ENCODE measurements at regions not wholly inside any gene's neighbourhood (a gene's known extent, or its start where the extent isn't known, plus 50 kb on each side); places are given as distances from the start of the nearest gene placed in this dataset.

DNA sequence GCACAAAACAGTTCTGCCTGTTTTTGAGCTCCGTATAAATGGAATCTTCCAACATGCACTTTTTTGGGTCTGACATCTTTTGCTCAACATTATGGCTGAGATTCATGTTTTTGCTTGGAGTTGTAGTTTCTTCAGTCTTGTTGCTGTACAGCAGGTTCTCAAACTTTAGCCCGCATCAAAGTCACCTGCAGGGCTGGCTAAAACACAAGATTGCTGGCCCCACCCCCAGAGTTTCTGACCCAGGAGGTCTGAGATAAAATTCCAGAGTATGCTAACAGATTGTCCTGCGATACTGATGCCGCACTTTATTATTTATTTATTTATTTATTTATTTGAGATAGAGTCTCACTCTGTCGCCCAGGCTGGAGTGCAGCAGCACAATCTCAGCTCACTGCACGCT is 79.8 kb upstream of the WASF3 start:
- H3K4me3 ChIP-seq (ENCODE audit: low read depth, low read length), result no peak overlapping the region
- no peak for TF ChIP-seq POLR2A (IDR thresholded peaks at IDR 0.05; ENCODE audit: extremely low read depth, insufficient read length)
- no peak for TF ChIP-seq MYC (IDR thresholded peaks at IDR 0.05; ENCODE audit: low read depth, low read length)
- TF ChIP-seq, protein P1, sequence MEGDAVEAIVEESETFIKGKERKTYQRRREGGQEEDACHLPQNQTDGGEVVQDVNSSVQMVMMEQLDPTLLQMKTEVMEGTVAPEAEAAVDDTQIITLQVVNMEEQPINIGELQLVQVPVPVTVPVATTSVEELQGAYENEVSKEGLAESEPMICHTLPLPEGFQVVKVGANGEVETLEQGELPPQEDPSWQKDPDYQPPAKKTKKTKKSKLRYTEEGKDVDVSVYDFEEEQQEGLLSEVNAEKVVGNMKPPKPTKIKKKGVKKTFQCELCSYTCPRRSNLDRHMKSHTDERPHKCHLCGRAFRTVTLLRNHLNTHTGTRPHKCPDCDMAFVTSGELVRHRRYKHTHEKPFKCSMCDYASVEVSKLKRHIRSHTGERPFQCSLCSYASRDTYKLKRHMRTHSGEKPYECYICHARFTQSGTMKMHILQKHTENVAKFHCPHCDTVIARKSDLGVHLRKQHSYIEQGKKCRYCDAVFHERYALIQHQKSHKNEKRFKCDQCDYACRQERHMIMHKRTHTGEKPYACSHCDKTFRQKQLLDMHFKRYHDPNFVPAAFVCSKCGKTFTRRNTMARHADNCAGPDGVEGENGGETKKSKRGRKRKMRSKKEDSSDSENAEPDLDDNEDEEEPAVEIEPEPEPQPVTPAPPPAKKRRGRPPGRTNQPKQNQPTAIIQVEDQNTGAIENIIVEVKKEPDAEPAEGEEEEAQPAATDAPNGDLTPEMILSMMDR (IDR thresholded peaks at IDR 0.05; ENCODE audit: low read depth, low read length), result no peak
- TF ChIP-seq, protein P2, sequence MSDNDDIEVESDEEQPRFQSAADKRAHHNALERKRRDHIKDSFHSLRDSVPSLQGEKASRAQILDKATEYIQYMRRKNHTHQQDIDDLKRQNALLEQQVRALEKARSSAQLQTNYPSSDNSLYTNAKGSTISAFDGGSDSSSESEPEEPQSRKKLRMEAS (IDR thresholded peaks at IDR 0.05; ENCODE audit: low read depth, low read length), result no peak
- DNase-seq (ENCODE audit: low read depth), result no peak

DNA sequence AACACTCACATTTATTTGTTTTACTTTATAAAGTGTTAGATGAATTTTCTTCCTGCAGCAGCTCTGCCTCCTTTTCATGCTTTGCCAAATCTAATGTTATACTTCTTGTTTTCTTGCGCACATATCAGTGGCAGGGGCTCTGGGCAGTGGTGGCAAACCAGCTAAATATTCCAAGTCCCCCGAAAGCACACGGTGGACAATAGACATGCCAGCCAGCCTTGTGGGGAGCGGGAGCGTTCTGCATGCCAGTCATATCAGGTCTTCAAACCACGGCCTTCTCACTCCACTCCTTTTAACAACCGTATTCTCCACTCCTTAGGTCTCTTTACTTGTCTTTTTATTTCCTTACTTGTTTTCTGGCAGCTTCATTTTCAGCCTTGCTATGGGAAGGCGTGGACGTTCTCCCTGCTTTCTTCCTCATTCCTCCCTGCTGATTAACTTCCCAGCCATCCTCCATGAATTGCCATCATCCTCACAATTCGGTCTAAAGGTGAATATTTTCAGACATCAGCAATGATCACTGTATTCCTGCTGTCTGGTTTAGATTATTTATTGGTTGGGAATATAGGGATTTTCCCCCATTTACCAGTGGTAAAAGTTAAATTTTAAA is 77.1 kb upstream of the WASF3 start:
- no peak for DNase-seq (ENCODE audit: low read depth)
- no peak overlapping the region for H3K4me3 ChIP-seq (ENCODE audit: low read depth, low read length)

DNA sequence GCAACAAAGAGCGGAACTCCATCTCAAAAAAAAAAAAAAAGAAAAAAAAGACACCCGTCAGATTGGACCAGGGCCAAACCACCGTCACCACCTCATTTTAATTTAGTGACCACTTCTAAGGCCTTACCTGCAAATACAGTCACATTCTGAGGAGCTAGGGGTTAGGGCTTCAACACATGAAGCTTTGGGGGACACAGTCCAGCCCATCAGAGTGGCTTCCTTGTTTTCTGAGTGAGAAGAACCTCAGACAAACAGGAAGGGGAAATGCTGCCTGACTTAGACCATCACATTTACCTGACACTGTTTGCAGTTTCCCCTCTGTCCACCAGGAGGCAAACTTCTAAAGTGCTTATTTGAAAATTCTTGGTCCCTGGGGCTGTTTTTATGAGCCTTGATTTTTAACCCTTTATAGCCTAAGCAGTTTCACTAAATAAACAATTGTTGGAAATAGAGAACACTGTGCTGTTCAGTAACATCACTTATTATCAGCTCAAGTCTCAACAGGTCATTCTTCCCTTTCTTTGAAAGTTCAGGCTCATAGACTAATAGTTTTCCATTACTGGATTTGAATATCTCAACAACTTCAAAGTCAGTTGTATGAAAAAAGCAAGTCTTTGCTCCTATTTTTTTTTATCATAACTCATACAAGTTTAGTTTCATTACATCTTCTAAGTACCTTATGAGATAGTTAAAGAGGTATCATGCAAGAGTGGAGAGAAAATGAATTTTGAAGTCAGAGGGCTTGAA is 74.9 kb upstream of the WASF3 start:
- peak; percentile 79 for DNase-seq (ENCODE audit: low read depth)
- TF ChIP-seq, protein P2 (IDR thresholded peaks at IDR 0.05; ENCODE audit: low read depth, low read length), result no peak
- TF ChIP-seq POLR2A (IDR thresholded peaks at IDR 0.05; ENCODE audit: extremely low read depth, insufficient read length), result no peak
- TF ChIP-seq, protein P1 (IDR thresholded peaks at IDR 0.05; ENCODE audit: low read depth, low read length), result peak; percentile 89
- no peak for TF ChIP-seq MYC (IDR thresholded peaks at IDR 0.05; ENCODE audit: low read depth, low read length)
- no peak overlapping the region for H3K4me3 ChIP-seq (ENCODE audit: low read depth, low read length)

More for the DNA sequence above, 77.1 kb upstream of the WASF3 start:
- TF ChIP-seq MYC (IDR thresholded peaks at IDR 0.05; ENCODE audit: low read depth, low read length), result no peak
- TF ChIP-seq, protein P2 (IDR thresholded peaks at IDR 0.05; ENCODE audit: low read depth, low read length), result no peak
- TF ChIP-seq, protein P1 (IDR thresholded peaks at IDR 0.05; ENCODE audit: low read depth, low read length), result no peak
- TF ChIP-seq POLR2A (IDR thresholded peaks at IDR 0.05; ENCODE audit: extremely low read depth, insufficient read length), result no peak

DNA sequence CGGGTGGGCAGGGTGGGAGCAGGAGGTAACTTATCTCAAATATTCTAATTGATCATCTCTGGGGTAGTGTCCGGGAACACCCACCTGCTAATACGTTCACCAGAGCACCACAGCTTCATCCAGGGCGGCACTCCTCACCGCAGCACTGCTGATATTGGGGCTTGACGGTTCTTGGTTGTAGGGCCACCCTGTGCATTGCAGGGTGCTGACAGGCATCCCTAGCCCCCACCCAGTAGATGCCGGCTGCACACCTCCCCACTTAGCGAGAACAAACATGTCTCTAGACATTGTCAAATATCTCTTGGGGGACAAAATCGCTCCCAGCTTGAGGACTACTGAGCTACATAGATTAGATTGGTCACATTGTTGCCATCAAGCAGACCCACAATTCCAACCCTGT is 73.9 kb upstream of the WASF3 start:
- TF ChIP-seq POLR2A (IDR thresholded peaks at IDR 0.05; ENCODE audit: extremely low read depth, insufficient read length) (no peak), MYC (IDR thresholded peaks at IDR 0.05; ENCODE audit: low read depth, low read length) (no peak)
- TF ChIP-seq, protein P2 (IDR thresholded peaks at IDR 0.05; ENCODE audit: low read depth, low read length), result no peak
- TF ChIP-seq, protein P1 (IDR thresholded peaks at IDR 0.05; ENCODE audit: low read depth, low read length), result no peak
- H3K4me3 ChIP-seq (ENCODE audit: low read depth, low read length), result no peak overlapping the region
- no peak for DNase-seq (ENCODE audit: low read depth)

DNA sequence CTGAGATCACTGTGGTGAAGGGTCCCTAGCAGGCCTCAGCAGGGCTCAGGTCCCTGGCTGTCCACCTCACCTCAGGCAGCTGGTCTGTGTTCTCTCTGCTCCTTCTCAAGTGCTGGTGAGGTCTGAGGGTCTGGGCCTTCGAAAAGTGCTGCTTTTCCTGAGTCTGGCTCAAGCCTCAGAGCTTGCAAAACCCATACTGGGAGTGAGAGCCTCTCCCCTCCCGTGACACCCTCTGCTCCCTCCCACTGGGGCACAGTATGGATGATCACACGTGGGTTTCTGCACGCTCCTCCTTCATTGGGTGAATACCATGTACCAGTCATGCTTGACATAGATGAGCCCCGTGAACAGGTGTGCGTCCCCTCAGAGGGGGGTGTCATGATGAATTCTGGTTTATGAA is 73.3 kb upstream of the WASF3 start:
- no peak overlapping the region for H3K4me3 ChIP-seq (ENCODE audit: low read depth, low read length)
- TF ChIP-seq, protein P1 (IDR thresholded peaks at IDR 0.05; ENCODE audit: low read depth, low read length), result no peak
- TF ChIP-seq POLR2A (IDR thresholded peaks at IDR 0.05; ENCODE audit: extremely low read depth, insufficient read length) (no peak), MYC (IDR thresholded peaks at IDR 0.05; ENCODE audit: low read depth, low read length) (no peak)
- TF ChIP-seq, protein P2 (IDR thresholded peaks at IDR 0.05; ENCODE audit: low read depth, low read length), result no peak

More for the DNA sequence above, 73.3 kb upstream of the WASF3 start:
- DNase-seq (ENCODE audit: low read depth), result no peak

Measured in NB4 (cell line).